ENCODE measurements at regions not wholly inside any gene's neighbourhood (a gene's known extent, or its start where the extent isn't known, plus 50 kb on each side); places are given as distances from the start of the nearest gene placed in this dataset.

GRCh38 chr6:74932232-74932888 lies 273.5 kb downstream of the COL12A1 start:
- no peak overlapping the region for H3K4me3 ChIP-seq (ENCODE audit: low read depth, low read length)
- H3K4me1 ChIP-seq (ENCODE audit: control insufficient read depth, insufficient read depth, low read length, poor library complexity, severe bottlenecking): no peaks in the 10 kb centered on the region
- Mint-ChIP-seq H3K4me3 (no peak overlapping the region), H3K36me3 (no peaks in the 10 kb centered on the region), H3K27ac (no peak overlapping the region), H3K9me3 (peaks cover 0 to 3% (median 0%) of the 10 kb centered on the region in 7 donors), H3K4me1 (no peaks in the 10 kb centered on the region), H3K27me3 (no peaks in the 10 kb centered on the region)
- no peaks in the 10 kb centered on the region for H3K9me3 ChIP-seq (ENCODE audit: control insufficient read depth in 2 of 2, low read length in 2 of 2)
- no peak for ATAC-seq (ENCODE audit: low read depth in 2 of 2)
- H3K27me3 ChIP-seq (ENCODE audit: control insufficient read depth, insufficient read depth, low read length): no peaks in the 10 kb centered on the region
- no peaks in the 10 kb centered on the region for H3K36me3 ChIP-seq (ENCODE audit: control insufficient read depth, insufficient read depth, low read length)
- DNase-seq: no peak
- H3K27ac ChIP-seq (ENCODE audit: insufficient read depth, low read length, poor library complexity, severe bottlenecking): no peak overlapping the region

GRCh38 chr6:74931558-74931957 lies 274.3 kb downstream of the COL12A1 start:
- no peaks in the 10 kb centered on the region for H3K4me1 Mint-ChIP-seq
- H3K9me3 ChIP-seq (ENCODE audit: control insufficient read depth in 2 of 2, low read length in 2 of 2): no peaks in the 10 kb centered on the region
- no peak overlapping the region for H3K4me3 Mint-ChIP-seq
- H3K27me3 Mint-ChIP-seq: no peaks in the 10 kb centered on the region
- H3K4me1 ChIP-seq (ENCODE audit: control insufficient read depth, insufficient read depth, low read length, poor library complexity, severe bottlenecking): no peaks in the 10 kb centered on the region
- no peak overlapping the region for H3K27ac ChIP-seq (ENCODE audit: insufficient read depth, low read length, poor library complexity, severe bottlenecking)
- no peak for DNase-seq
- no peaks in the 10 kb centered on the region for H3K27me3 ChIP-seq (ENCODE audit: control insufficient read depth, insufficient read depth, low read length)
- no peak overlapping the region for H3K4me3 ChIP-seq (ENCODE audit: low read depth, low read length)
- ATAC-seq (ENCODE audit: low read depth in 2 of 2): no peak
- H3K9me3 Mint-ChIP-seq: peaks cover 0 to 3% (median 0%) of the 10 kb centered on the region in 7 donors
- H3K36me3 ChIP-seq (ENCODE audit: control insufficient read depth, insufficient read depth, low read length): no peaks in the 10 kb centered on the region
- no peak overlapping the region for H3K27ac Mint-ChIP-seq
- no peaks in the 10 kb centered on the region for H3K36me3 Mint-ChIP-seq

GRCh38 chr6:74928203-74928602 lies 277.6 kb downstream of the COL12A1 start:
- no peak overlapping the region for H3K27ac Mint-ChIP-seq
- Histone ChIP-seq H3K27ac (ENCODE audit: insufficient read depth, low read length, poor library complexity, severe bottlenecking) (no peak overlapping the region), H3K4me3 (ENCODE audit: low read depth, low read length) (no peak overlapping the region), H3K4me1 (ENCODE audit: control insufficient read depth, insufficient read depth, low read length, poor library complexity, severe bottlenecking) (no peaks in the 10 kb centered on the region), H3K27me3 (ENCODE audit: control insufficient read depth, insufficient read depth, low read length) (no peaks in the 10 kb centered on the region), H3K36me3 (ENCODE audit: control insufficient read depth, insufficient read depth, low read length) (no peaks in the 10 kb centered on the region), H3K9me3 (ENCODE audit: control insufficient read depth in 2 of 2, low read length in 2 of 2) (no peaks in the 10 kb centered on the region)
- no peak for ATAC-seq (ENCODE audit: low read depth in 2 of 2)
- no peaks in the 10 kb centered on the region for H3K36me3 Mint-ChIP-seq
- peaks cover 0 to 1% (median 0%) of the 10 kb centered on the region in 7 donors for H3K9me3 Mint-ChIP-seq
- H3K4me3 Mint-ChIP-seq: no peak overlapping the region
- H3K27me3 Mint-ChIP-seq: no peaks in the 10 kb centered on the region
- no peak for DNase-seq
- H3K4me1 Mint-ChIP-seq: no peaks in the 10 kb centered on the region

GRCh38 chr6:74927299-74927698 lies 278.6 kb downstream of the COL12A1 start:
- Mint-ChIP-seq H3K9me3 (peaks cover 0 to 6% (median 0%) of the 10 kb centered on the region in 7 donors), H3K36me3 (no peaks in the 10 kb centered on the region), H3K27me3 (no peaks in the 10 kb centered on the region), H3K4me1 (no peaks in the 10 kb centered on the region), H3K4me3 (no peak overlapping the region), H3K27ac (no peak overlapping the region)
- no peak overlapping the region for H3K4me3 ChIP-seq (ENCODE audit: low read depth, low read length)
- no peak for ATAC-seq (ENCODE audit: low read depth in 2 of 2)
- no peaks in the 10 kb centered on the region for H3K27me3 ChIP-seq (ENCODE audit: control insufficient read depth, insufficient read depth, low read length)
- H3K9me3 ChIP-seq (ENCODE audit: control insufficient read depth in 2 of 2, low read length in 2 of 2): no peaks in the 10 kb centered on the region
- no peak for DNase-seq
- H3K4me1 ChIP-seq (ENCODE audit: control insufficient read depth, insufficient read depth, low read length, poor library complexity, severe bottlenecking): no peaks in the 10 kb centered on the region
- no peaks in the 10 kb centered on the region for H3K36me3 ChIP-seq (ENCODE audit: control insufficient read depth, insufficient read depth, low read length)
- H3K27ac ChIP-seq (ENCODE audit: insufficient read depth, low read length, poor library complexity, severe bottlenecking): no peak overlapping the region

GRCh38 chr6:74925683-74926082 lies 280.2 kb downstream of the COL12A1 start:
- no peak for DNase-seq

GRCh38 chr6:74914888-74915287 lies 291.0 kb downstream of the COL12A1 start:
- Histone ChIP-seq H3K27me3 (ENCODE audit: control insufficient read depth, insufficient read depth, low read length) (no peaks in the 10 kb centered on the region), H3K4me1 (ENCODE audit: control insufficient read depth, insufficient read depth, low read length, poor library complexity, severe bottlenecking) (no peaks in the 10 kb centered on the region), H3K27ac (ENCODE audit: insufficient read depth, low read length, poor library complexity, severe bottlenecking) (no peak overlapping the region), H3K9me3 (ENCODE audit: control insufficient read depth in 2 of 2, low read length in 2 of 2) (peaks cover 0 to 2% of the 10 kb centered on the region in 2 experiments), H3K4me3 (ENCODE audit: low read depth, low read length) (no peak overlapping the region), H3K36me3 (ENCODE audit: control insufficient read depth, insufficient read depth, low read length) (no peaks in the 10 kb centered on the region)
- Mint-ChIP-seq H3K4me1 (no peaks in the 10 kb centered on the region), H3K27ac (no peak overlapping the region), H3K36me3 (no peaks in the 10 kb centered on the region), H3K27me3 (no peaks in the 10 kb centered on the region), H3K9me3 (peaks cover 0 to 4% (median 0%) of the 10 kb centered on the region in 7 donors), H3K4me3 (no peak overlapping the region)
- no peak for ATAC-seq (ENCODE audit: low read depth in 2 of 2)
- DNase-seq: no peak

More at GRCh38 chr6:74925683-74926082, 280.2 kb downstream of the COL12A1 start:
- Mint-ChIP-seq H3K27me3 (no peaks in the 10 kb centered on the region), H3K4me1 (no peaks in the 10 kb centered on the region), H3K9me3 (peaks cover 0 to 6% (median 0%) of the 10 kb centered on the region in 7 donors), H3K36me3 (no peaks in the 10 kb centered on the region), H3K4me3 (no peak overlapping the region), H3K27ac (no peak overlapping the region)
- no peaks in the 10 kb centered on the region for H3K4me1 ChIP-seq (ENCODE audit: control insufficient read depth, insufficient read depth, low read length, poor library complexity, severe bottlenecking)
- no peak overlapping the region for H3K27ac ChIP-seq (ENCODE audit: insufficient read depth, low read length, poor library complexity, severe bottlenecking)
- H3K4me3 ChIP-seq (ENCODE audit: low read depth, low read length): no peak overlapping the region
- H3K9me3 ChIP-seq (ENCODE audit: control insufficient read depth in 2 of 2, low read length in 2 of 2): no peaks in the 10 kb centered on the region
- no peaks in the 10 kb centered on the region for H3K36me3 ChIP-seq (ENCODE audit: control insufficient read depth, insufficient read depth, low read length)
- no peaks in the 10 kb centered on the region for H3K27me3 ChIP-seq (ENCODE audit: control insufficient read depth, insufficient read depth, low read length)
- peak in 1 of 2 donors; percentile 20 for ATAC-seq (ENCODE audit: low read depth in 2 of 2)

GRCh38 chr6:74912234-74912633 lies 293.6 kb downstream of the COL12A1 start:
- Mint-ChIP-seq H3K9me3 (peaks cover 0 to 4% (median 0%) of the 10 kb centered on the region in 7 donors), H3K27me3 (no peaks in the 10 kb centered on the region), H3K4me3 (no peak overlapping the region), H3K36me3 (no peaks in the 10 kb centered on the region), H3K27ac (no peak overlapping the region), H3K4me1 (no peaks in the 10 kb centered on the region)
- DNase-seq: no peak
- H3K27me3 ChIP-seq (ENCODE audit: control insufficient read depth, insufficient read depth, low read length): no peaks in the 10 kb centered on the region
- no peak for ATAC-seq (ENCODE audit: low read depth in 2 of 2)
- H3K4me3 ChIP-seq (ENCODE audit: low read depth, low read length): no peak overlapping the region
- no peaks in the 10 kb centered on the region for H3K4me1 ChIP-seq (ENCODE audit: control insufficient read depth, insufficient read depth, low read length, poor library complexity, severe bottlenecking)
- H3K36me3 ChIP-seq (ENCODE audit: control insufficient read depth, insufficient read depth, low read length): no peaks in the 10 kb centered on the region
- no peak overlapping the region for H3K27ac ChIP-seq (ENCODE audit: insufficient read depth, low read length, poor library complexity, severe bottlenecking)
- H3K9me3 ChIP-seq (ENCODE audit: control insufficient read depth in 2 of 2, low read length in 2 of 2): peaks cover 0 to 2% of the 10 kb centered on the region in 2 experiments

GRCh38 chr6:74902846-74903245 lies 303.0 kb downstream of the COL12A1 start:
- Mint-ChIP-seq H3K36me3 (no peaks in the 10 kb centered on the region), H3K4me1 (peaks cover 0 to 4% (median 0%) of the 10 kb centered on the region in 4 donors), H3K27ac (no peak overlapping the region), H3K27me3 (no peaks in the 10 kb centered on the region), H3K9me3 (peaks cover 1 to 26% (median 8%) of the 10 kb centered on the region in 7 donors), H3K4me3 (no peak overlapping the region)
- no peak overlapping the region for H3K27ac ChIP-seq (ENCODE audit: insufficient read depth, low read length, poor library complexity, severe bottlenecking)
- DNase-seq (no peak), ATAC-seq (ENCODE audit: low read depth in 2 of 2) (no peak)
- no peaks in the 10 kb centered on the region for H3K27me3 ChIP-seq (ENCODE audit: control insufficient read depth, insufficient read depth, low read length)
- H3K4me1 ChIP-seq (ENCODE audit: control insufficient read depth, insufficient read depth, low read length, poor library complexity, severe bottlenecking): no peaks in the 10 kb centered on the region
- no peak overlapping the region for H3K4me3 ChIP-seq (ENCODE audit: low read depth, low read length)
- H3K36me3 ChIP-seq (ENCODE audit: control insufficient read depth, insufficient read depth, low read length): no peaks in the 10 kb centered on the region
- no peaks in the 10 kb centered on the region for H3K9me3 ChIP-seq (ENCODE audit: control insufficient read depth in 2 of 2, low read length in 2 of 2)

Data from CD4-positive, CD25-positive, alpha-beta regulatory T cell (primary cell).